ENCODE measurements at regions not wholly inside any gene's neighbourhood (a gene's known extent, or its start where the extent isn't known, plus 50 kb on each side); places are given as distances from the start of the nearest gene placed in this dataset.
"Not testable (repeated sequence)": the region's sequence is repeated elsewhere in the genome, so short reads cannot be mapped to it uniquely, and the experiment has no call there.

- no peak for DNase-seq (ENCODE audit: low read depth)
- no peak overlapping the region for H3K4me3 ChIP-seq (ENCODE audit: low read length)
- TF ChIP-seq CTCF (conservative IDR thresholded peaks at IDR 0.05; ENCODE audit: low read depth, low read length): no peak
These were observed 515.2 kb downstream of the RNF144A start for GRCh38 chr2:7432436-7432835.

- no peak for TF ChIP-seq CTCF (conservative IDR thresholded peaks at IDR 0.05; ENCODE audit: low read depth, low read length)
- DNase-seq (ENCODE audit: low read depth): no peak
- no peak overlapping the region for H3K4me3 ChIP-seq (ENCODE audit: low read length)
These were observed 519.1 kb downstream of the RNF144A start for GRCh38 chr2:7436096-7436906.

- DNase-seq (ENCODE audit: low read depth): no peak
- H3K4me3 ChIP-seq (ENCODE audit: low read length): no peak overlapping the region
- no peak for TF ChIP-seq CTCF (conservative IDR thresholded peaks at IDR 0.05; ENCODE audit: low read depth, low read length)
These were observed 519.9 kb downstream of the RNF144A start for GRCh38 chr2:7437141-7437540.

- no peak overlapping the region for H3K4me3 ChIP-seq (ENCODE audit: low read length)
- DNase-seq (ENCODE audit: low read depth): no peak
- no peak for TF ChIP-seq CTCF (conservative IDR thresholded peaks at IDR 0.05; ENCODE audit: low read depth, low read length)
These were observed 520.8 kb downstream of the RNF144A start for GRCh38 chr2:7437716-7438632.

GRCh38 chr2:7438855-7439254 is 521.6 kb downstream of the RNF144A start:
- DNase-seq (ENCODE audit: low read depth): no peak
- TF ChIP-seq CTCF (conservative IDR thresholded peaks at IDR 0.05; ENCODE audit: low read depth, low read length): no peak
- no peak overlapping the region for H3K4me3 ChIP-seq (ENCODE audit: low read length)

GRCh38 chr2:7440977-7441376 is 523.8 kb downstream of the RNF144A start:
- no peak for DNase-seq (ENCODE audit: low read depth)
- H3K4me3 ChIP-seq (ENCODE audit: low read length): no peak overlapping the region
- TF ChIP-seq CTCF (conservative IDR thresholded peaks at IDR 0.05; ENCODE audit: low read depth, low read length): no peak

- H3K4me3 ChIP-seq (ENCODE audit: low read length); DNase-seq (ENCODE audit: low read depth): not testable (repeated sequence)
These were observed 524.6 kb downstream of the RNF144A start for GRCh38 chr2:7441841-7442240.

Data from retinal pigment epithelial cell (primary cell).